ENCODE measurements at regions not wholly inside any gene's neighbourhood (a gene's known extent, or its start where the extent isn't known, plus 50 kb on each side); places are given as distances from the start of the nearest gene placed in this dataset.

DNA sequence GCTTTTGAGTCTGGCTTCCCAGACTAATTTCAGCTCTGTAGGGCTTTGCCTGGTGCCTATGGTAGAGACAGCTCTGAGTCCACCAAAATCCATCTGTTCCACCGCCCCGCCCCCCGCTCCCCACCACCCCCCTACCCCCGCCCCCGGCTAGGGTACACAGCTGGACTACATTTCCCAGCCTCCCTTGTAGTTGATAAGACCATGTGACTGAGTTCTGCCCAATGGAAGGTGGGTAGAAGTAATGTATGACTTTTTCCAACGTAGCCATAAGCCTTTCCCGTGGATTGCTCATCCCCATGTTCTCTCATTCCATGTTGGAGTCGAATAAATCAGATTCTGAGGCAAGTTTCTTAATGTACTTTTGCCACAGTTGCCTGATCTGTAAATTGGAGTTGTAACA is 786.7 kb upstream of the EEF2KMT start:
- ATAC-seq (ENCODE audit: low read depth) (no peak), DNase-seq (no peak)
- Histone ChIP-seq H3K56ac (ENCODE audit: extremely low read depth, insufficient read depth, low read length) (no peak overlapping the region), H3K27ac (ENCODE audit: insufficient read depth, low read length) (no peak overlapping the region), H3K4ac (ENCODE audit: low read depth, low read length) (no peak overlapping the region), H3K14ac (replicated peaks; ENCODE audit: low read depth, low read length) (no peak overlapping the region), H2AFZ (replicated peaks; ENCODE audit: low read length, poor library complexity) (no peak overlapping the region), H3K4me2 (ENCODE audit: low read depth, low read length) (no peak overlapping the region), H3K36me3 (ENCODE audit: control insufficient read depth, insufficient read depth, low read length) (no peaks in the 10 kb centered on the region), H3K9me3 (ENCODE audit: control insufficient read depth, insufficient read depth, low read length) (peaks cover 24% of the 10 kb centered on the region), H3K27me3 (ENCODE audit: control insufficient read depth, insufficient read depth, low read length) (no peaks in the 10 kb centered on the region), H3K4me1 (ENCODE audit: control insufficient read depth, insufficient read depth, low read length) (no peaks in the 10 kb centered on the region), H2BK5ac (ENCODE audit: low read depth, low read length, poor library complexity, severe bottlenecking) (no peak overlapping the region), H4K91ac (ENCODE audit: insufficient read depth, low read depth, low read length) (no peak overlapping the region), H2BK20ac (ENCODE audit: low read depth, low read length) (no peak overlapping the region), H2BK120ac (ENCODE audit: low read depth, low read length) (no peak overlapping the region), H3K23ac (ENCODE audit: low read depth, low read length) (no peak overlapping the region), H2BK15ac (ENCODE audit: low read depth, low read length) (no peak overlapping the region), H4K20me1 (ENCODE audit: insufficient read depth, low read length) (no peaks in the 10 kb centered on the region), H4K5ac (ENCODE audit: low read depth, low read length) (no peak overlapping the region), H3K9ac (ENCODE audit: low read depth, low read length) (no peak overlapping the region), H2AK9ac (replicated peaks; ENCODE audit: low read depth, low read length, poor library complexity) (no peak overlapping the region), H3K18ac (ENCODE audit: low read depth, low read length) (no peak overlapping the region), H3K9me1 (ENCODE audit: insufficient read depth, low read length) (no peaks in the 10 kb centered on the region), H3K79me1 (ENCODE audit: low read depth in 1 of 2, low read length in 2 of 2) (no peaks in the 10 kb centered on the region), H3K4me3 (ENCODE audit: insufficient read depth, low read depth, low read length) (no peak overlapping the region), H4K8ac (ENCODE audit: low read depth in 2 of 2, low read length in 2 of 2) (no peak overlapping the region), H2AK5ac (ENCODE audit: low read depth, low read length) (no peak overlapping the region)
- no CpG with 5 or more reads among the region's 8 CpGs for WGBS, 2 experiments (ENCODE audit: extremely low coverage in 2 of 2, insufficient read length in 1 of 2)
- intact Hi-C loops (cut with micrococcal nuclease) (no loop called here), in situ Hi-C loops (cut with MboI; ENCODE audit: low sequenced_read_pairs) (no loop called here), dilution Hi-C loops (cut with HindIII; ENCODE audit: low sequenced_read_pairs, unreplicated experiment) (no loop called here)
- ChIA-PET CTCF (no interaction called here), POLR2A (ENCODE audit: unreplicated experiment) (no interaction called here)
- TF ChIP-seq RAD21 (IDR thresholded peaks at IDR 0.05; ENCODE audit: low read length) (no peak), RCOR1 (IDR thresholded peaks at IDR 0.05; ENCODE audit: insufficient replicate concordance, low read length) (no peak), BHLHE40 (IDR thresholded peaks at IDR 0.05; ENCODE audit: low read depth, low read length) (no peak), CHD1 (IDR thresholded peaks at IDR 0.05; ENCODE audit: low read depth, low read length) (no peak), FOS (IDR thresholded peaks at IDR 0.05; ENCODE audit: low read depth, low read length) (no peak), POLR2A (IDR thresholded peaks at IDR 0.05; ENCODE audit: low read depth, low read length) (no peak), CEBPB (IDR thresholded peaks at IDR 0.05; ENCODE audit: low read depth, low read length) (no peak)
- TF ChIP-seq, protein P1, sequence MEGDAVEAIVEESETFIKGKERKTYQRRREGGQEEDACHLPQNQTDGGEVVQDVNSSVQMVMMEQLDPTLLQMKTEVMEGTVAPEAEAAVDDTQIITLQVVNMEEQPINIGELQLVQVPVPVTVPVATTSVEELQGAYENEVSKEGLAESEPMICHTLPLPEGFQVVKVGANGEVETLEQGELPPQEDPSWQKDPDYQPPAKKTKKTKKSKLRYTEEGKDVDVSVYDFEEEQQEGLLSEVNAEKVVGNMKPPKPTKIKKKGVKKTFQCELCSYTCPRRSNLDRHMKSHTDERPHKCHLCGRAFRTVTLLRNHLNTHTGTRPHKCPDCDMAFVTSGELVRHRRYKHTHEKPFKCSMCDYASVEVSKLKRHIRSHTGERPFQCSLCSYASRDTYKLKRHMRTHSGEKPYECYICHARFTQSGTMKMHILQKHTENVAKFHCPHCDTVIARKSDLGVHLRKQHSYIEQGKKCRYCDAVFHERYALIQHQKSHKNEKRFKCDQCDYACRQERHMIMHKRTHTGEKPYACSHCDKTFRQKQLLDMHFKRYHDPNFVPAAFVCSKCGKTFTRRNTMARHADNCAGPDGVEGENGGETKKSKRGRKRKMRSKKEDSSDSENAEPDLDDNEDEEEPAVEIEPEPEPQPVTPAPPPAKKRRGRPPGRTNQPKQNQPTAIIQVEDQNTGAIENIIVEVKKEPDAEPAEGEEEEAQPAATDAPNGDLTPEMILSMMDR (conservative IDR thresholded peaks at IDR 0.05; ENCODE audit: low read depth, low read length), result no peak
- no TSS peak for BruUV-seq (replicated peaks)
